ENCODE measurements at regions not wholly inside any gene's neighbourhood (a gene's known extent, or its start where the extent isn't known, plus 50 kb on each side); places are given as distances from the start of the nearest gene placed in this dataset.
"Not testable (repeated sequence)": the region's sequence is repeated elsewhere in the genome, so short reads cannot be mapped to it uniquely, and the experiment has no call there.

DNA sequence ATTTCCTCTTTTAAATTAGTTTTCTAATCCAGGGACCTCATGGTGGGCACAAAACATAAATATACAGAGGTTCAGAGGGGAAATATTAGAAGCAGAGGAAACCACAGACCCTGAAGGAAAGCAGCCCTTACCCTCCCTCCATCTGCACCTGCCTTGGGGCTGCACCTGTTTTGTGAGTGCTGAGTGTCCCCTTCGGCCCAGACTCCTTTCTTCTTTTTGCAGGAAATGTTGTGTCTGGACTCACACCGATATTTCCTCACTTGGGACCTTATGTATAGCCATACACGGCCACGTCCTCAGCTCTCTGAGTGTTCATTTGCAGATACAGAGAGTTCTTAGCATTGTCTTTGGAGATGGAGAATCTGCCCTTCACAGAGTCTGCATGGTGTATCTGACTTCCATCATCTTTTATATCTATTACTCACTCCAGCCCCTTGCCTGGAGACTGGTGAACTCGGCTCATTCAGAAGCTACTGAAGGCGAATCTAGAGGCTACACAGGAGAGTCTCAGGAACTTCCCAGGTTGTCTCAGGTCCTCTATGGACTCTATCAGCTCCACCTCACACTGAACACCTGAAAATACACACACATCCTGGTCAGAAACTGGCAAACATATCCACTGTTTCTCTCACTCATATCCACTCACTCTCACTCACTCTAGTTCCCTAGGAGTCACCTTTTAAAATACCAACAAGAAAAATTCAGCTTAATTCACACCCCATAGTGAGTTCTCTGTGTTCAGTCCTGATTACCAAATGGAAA is 829.7 kb downstream of the TMEM121 start:
- DNase-seq (ENCODE audit: low spot score), result peak; percentile 30

DNA sequence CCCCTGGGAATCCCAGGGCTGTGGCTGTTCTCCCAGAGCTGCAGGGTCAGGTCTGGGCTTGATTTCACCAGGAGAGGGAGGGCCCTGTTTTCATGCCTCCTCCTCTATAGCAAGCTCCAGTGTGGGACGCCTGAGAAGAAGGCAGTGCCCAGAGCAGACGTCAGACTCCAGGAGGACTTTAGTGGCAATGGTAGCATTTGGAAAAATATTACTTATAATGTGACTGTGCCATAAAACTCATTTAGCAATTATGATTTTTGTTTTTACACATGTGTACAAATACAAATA is 830.2 kb downstream of the TMEM121 start:
- not testable (repeated sequence) for DNase-seq (ENCODE audit: low spot score)

DNA sequence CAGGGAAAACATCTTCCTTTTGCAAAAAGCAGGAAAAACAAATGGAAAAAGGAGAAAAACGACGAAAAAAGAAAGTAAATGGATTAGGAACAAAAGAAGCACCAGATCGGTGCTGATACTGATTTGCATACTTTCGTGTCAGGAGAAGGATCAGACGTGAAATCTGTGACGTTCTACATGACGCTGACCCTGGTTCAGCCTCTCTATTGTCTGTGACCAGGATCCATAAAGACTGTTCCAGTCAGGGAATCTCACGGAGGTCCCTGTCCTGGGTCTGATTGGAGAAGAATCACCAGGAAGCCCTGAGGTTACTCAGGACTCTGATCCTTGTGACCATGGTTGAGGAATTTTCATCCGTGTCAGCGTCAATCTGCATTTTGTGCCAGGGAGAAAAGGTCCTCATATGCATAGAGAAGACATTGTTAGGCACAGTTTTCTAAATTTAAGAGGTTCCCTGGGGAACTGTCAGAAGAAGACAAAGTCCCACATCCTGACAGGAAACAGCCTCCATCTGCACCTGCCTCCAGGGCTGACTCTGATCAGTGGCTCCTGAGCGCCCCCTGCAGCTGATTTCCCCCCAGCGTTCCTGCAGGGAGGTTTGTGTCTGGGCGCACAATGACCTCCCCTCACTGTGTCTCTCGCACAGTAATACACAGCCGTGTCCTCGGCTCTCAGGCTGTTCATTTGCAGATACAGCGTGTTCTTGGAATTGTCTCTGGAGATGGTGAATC is 832.9 kb downstream of the TMEM121 start:
- DNase-seq (ENCODE audit: low spot score), result not testable (repeated sequence)

DNA sequence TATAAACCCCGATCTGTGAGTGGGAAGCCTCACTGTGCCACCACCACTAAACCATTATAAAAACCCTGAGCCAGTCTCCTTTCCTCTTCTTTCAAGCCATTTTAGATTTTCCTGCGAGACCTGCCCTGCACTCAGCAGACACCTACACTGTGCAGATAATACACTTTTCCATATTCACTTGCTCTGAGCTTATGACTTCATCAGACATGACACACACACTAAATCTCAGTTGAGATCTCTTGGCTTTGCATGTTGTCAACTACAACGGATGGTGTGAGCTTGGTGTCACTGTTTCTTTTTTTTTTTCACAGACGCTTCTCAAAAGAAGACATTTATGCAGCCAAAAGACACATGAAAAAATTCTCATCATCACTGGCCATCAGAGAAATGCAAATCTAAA is 839.0 kb downstream of the TMEM121 start:
- DNase-seq (ENCODE audit: low spot score), result not testable (repeated sequence)

DNA sequence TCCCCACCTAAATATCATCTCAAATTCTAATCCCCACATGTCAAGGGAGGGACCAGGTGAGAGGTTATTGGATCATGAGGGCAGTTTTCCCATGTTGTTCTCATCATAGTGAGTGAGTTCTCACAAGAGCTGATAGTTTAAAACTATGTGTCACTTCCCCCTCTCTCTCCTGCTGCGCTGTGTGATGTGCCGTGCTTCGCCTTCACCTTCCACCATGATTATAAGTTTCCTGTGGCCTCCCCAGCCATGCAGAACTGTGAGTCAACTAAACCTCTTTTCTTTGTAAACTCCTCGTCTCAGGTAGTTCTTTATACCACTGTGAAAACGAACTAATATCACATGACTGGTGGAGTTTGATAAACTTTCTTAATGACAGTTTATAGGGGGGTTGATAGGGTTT is 839.5 kb downstream of the TMEM121 start:
- DNase-seq (ENCODE audit: low spot score), result not testable (repeated sequence)

DNA sequence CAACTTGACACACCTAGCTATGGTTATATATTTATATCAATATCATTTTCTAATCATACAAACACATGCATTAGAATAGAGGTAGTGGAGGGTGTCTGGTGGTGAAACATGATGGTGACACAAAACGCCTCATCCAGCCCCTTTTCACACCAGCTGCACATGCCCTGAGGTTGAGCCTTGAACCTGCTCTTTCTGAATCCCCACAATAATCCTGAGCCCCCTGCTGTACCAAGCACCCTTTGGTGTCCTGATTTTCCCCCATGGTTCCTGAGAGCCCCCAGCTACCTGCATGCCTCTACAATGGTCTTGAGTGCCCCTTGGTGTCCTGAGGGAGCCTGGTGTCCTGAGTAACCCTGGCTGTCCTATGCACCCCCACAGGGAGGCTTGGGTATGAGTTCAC is 840.6 kb downstream of the TMEM121 start:
- DNase-seq (ENCODE audit: low spot score), result not testable (repeated sequence)

DNA sequence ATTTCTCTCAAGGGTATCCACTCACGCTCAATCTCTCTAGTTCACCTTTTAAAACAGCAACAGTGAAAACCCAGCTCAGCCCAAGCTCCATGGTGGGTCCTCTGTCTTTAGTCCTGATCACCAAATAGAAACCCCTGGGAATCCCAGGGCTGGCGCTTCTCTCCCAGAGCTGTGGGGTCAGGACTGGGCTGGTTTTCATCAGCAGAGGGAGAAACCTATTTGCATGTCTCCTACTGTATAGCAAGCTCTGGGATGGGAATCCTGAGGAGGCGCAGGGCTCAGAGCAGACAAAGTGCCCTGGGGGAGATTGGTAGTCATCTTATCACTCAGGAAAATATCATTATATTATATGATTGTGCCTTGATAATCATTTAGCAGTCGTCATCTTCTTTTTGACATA is 843.1 kb downstream of the TMEM121 start:
- not testable (repeated sequence) for DNase-seq (ENCODE audit: low spot score)

DNA sequence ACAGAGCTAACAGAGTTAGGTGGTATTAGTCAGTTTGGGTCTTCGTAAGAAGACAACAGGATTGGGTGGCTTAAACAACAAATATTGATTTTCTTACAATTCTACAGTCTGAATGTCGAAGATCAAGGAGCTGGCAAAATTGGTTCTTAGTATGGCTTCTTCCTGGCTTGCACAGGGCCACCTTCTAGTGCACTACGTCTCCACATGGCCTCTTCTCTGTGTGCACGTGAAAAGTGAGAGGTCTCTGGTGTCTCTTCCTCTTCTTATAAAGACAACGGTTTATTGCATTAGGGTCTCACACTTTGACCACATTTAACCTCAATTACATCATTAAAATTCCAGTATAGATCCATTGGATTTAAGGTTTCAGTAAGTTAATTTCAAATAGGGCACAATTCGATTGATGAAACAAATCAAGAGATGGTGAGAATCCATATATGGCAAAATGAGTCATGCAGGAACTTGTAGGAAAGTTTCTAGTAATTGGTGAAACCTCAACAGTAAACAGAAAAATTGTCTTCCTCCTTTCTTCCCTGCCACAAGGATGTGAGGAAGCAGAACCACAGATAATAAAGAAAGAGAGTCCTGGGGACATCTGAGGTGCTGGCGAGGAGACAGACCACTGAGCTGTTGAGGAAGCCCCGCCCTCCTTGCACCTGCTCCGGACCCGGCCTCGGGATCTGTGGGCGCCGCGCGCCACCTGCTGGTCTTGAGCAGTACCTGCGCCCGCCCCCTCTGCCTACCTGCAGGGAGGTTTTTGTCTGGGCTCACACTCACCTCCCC is 846.7 kb downstream of the TMEM121 start:
- peak; percentile 77 for DNase-seq (ENCODE audit: low spot score)

DNA sequence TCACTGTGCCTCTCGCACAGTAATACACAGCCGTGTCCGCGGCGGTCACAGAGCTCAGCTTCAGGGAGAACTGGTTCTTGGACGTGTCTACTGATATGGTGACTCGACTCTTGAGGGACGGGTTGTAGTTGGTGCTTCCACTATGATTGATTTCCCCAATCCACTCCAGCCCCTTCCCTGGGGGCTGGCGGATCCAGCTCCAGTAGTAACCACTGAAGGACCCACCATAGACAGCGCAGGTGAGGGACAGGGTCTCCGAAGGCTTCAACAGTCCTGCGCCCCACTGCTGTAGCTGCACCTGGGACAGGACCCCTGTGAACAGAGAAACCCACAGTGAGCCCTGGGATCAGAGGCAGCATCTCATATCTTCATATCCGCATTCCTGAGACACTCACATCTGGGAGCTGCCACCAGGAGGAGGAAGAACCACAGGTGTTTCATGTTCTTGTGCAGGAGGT is 847.3 kb downstream of the TMEM121 start:
- DNase-seq (ENCODE audit: low spot score), result not testable (repeated sequence)

DNA sequence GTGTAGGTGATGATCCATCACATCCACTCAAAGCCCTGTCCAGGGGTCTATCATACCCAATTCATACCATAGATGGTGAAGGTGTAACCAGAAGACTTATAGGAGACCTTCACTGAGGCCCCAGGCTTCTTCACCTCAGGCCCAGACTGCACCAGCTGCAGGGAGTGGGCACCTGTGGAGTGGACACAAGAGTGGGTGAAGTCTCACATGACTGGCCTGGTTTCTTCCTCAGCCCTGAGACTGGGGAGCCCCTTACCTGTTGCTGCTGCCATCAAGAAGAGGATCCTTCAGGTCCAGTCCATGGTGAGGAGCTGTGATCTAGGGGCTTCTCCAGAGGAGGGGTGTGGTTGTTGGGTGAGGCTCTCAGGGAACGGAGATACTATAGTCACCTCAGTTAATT is 851.0 kb downstream of the TMEM121 start:
- no peak for DNase-seq (ENCODE audit: low spot score)

DNA sequence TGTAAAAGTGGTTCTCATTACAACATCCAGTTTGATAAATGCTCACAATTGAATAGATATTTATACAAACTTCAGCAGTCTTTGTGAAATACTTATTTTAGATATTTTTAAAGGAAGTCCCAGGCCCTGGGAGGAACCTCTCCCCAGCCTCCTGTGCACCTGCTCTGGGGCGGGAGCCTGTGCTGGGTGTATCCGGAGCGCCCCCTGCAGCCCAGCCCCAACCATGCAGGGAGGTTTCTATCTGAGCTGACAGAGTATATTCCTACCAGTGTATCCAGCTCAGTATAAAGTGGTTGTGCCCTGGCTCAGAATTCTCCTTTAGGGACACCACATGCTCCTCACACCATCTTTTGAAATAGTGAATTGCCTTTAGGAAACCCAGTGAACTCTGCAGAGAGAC is 851.8 kb downstream of the TMEM121 start:
- peak; percentile 42 for DNase-seq (ENCODE audit: low spot score)

DNA sequence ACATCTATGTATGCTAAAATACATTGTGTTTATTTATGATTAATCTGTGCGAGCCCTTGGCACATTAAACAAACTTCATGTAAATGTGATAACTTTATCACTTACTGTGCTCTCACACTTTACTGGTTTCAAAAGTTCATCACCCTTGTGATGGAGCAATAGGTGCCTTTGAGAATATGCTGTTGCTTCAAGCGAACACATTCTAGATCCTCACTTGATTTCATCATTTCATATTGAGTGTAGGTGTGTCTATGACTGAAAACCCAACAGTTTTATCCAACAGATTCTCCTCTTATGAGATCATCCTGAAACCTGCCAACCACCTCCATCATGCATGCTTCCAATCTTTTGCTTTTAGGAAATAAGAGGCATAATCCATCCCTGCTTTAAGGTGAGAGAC is 854.4 kb downstream of the TMEM121 start:
- no peak for DNase-seq (ENCODE audit: low spot score)

DNA sequence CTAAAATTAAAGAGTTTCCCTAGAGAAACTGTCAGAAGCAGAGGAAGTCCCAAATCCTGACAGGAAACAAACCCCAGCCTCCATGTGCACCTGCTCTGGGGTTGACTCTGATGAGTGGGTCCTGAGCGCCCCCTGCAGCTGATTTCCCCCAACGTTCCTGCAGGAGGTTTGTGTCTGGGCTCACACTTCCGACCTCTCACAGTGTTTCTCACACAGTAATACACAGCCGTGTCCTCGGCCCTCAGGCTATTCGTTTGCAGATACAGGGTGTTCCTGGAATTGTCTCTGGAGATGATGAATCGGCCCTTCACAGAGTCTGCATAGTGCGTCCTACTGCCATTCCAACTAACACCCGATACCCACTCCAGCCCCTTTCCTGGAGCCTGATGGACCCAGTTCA is 862.8 kb downstream of the TMEM121 start:
- DNase-seq (ENCODE audit: low spot score), result not testable (repeated sequence)

DNA sequence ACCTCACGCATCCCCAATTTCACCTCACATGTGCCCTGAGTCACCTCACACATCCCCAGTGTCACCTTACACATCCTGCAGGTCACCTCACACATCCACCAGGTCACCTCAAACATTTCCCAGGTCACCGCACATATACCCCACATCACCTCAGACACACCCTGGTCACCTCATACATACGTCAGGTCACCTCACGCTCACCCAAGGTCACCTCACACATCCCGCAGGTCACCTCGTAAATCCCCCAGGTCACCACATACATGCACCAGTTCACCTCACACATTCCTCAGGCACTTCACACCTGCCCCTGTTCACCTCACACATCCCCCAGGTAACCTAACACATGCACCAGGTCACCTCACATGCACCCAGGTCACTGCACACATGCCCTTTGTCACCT is 864.0 kb downstream of the TMEM121 start:
- no peak for DNase-seq (ENCODE audit: low spot score)

DNA sequence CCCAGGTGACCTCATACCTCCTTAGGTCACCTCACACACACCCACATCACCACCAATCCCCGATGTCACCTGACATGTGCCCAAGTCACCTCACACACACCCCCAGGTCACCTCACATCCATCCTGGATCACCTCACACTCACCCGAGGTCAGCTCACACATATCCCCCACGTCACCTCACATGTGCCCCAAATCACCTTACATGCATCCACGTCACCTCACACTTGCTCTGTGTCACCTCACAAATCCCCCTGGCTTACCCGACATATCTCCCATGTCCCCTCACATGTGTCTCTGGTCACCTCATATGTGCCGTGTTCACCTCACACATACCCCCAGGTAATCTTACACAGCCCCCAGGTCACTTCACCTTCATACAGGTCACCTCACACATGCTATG is 864.6 kb downstream of the TMEM121 start:
- DNase-seq (ENCODE audit: low spot score), result no peak

DNA sequence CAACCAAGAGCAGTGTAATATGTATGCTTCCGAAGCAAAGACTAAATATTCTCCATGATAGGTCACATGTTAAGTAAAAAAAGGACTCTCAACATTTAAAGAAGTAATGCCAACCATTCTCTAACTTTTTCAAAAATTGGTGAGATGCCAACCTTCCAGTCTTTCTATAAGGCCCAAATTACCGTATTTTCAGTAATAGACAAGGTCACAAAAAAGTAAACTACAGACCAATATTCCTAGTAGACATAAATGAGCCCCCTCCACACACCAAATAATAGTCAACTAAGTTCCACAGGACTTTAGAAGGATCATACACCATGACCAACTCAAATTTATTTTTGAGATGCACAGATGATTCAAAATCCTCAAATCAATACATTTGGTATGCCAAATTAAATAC is 867.4 kb downstream of the TMEM121 start:
- DNase-seq (ENCODE audit: low spot score), result no peak

DNA sequence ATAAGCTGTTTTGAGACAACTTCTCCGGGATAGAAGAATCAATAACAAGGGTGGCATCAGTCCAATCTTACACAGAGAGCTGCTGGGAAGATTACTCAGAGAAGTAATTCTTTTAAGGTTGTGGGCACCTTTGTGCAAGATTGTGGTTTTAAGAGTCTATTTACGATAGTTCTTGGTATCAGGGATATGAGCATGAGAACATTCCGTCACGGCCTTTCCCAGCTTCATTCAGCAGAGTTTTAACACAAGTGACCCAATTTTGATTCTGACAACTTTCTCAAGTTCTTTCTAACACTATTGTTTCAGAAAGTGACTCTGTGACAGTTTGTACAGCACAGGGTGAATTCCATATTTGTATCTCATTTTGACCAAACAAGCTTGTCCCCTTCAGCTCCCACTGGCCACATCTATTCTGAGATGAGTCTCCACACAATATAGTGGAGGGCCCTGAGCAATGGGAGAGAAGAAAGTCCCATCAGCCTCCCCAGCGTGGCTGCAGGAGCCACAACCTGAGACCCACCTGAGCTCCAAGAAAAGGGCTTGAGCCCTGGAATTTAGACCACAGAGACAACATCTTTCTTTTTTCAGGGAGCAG is 869.2 kb downstream of the TMEM121 start:
- DNase-seq (ENCODE audit: low spot score), result no peak

DNA sequence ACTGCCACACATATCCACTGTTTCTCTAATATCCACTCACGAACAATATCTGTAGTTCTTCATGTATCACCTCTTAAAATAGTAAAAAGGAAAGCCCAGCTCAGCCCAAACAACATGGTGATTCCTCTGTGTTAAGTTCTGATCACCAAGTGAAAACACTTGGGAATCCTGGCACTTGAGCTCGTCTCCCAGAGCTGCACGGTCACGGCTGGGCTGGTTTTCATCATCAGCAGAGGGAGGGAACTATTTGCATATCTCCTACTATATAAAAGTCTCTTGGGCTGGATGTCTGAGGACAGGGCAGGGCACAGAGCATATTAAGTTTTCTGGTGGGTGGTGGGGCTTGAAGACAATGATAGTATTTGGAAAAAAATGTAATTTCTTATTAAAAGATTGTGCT is 870.6 kb downstream of the TMEM121 start:
- no peak for DNase-seq (ENCODE audit: low spot score)

DNA sequence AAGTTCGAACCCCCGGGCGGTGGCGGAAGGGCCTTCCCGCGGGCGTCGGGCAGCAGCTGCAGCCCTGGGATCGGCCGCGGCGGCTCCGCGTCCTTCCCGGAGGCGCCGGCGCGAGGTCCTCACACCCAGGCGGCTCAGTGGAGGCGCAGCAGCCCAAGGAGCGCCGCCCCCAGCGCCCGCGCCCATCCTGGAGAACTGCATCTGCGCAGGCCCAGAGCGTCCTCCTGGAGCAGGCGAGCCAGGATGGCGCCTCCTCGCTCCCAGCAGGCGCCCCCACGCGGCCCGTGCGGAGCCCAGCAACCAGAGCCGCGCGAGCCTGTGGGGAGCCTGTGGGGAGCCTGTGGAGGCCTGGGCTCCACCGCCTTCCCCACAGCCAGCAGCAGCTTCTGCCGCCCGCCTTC is 872.5 kb downstream of the TMEM121 start:
- not testable (repeated sequence) for DNase-seq (ENCODE audit: low spot score)

DNA sequence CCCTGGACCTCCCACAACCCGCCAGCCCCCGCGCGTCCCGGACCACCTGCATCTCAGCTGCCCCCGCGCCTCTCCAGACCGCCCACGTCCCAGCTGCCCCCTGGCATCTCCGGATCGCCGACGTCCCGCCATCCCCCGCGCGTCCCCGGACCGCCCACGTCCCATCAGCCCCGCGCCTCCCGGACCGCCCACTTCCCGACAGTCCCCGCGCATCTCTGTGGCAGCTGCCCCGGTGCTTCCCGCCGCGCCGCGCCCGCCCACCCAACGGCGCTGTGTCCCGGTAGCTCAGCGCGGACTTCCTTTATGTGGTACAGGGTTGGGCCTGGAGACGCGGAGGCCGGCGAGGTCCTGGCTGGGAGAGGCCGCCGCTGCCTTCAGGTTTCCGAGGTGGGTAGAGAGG is 874.9 kb downstream of the TMEM121 start:
- DNase-seq (ENCODE audit: low spot score), result not testable (repeated sequence)

DNA sequence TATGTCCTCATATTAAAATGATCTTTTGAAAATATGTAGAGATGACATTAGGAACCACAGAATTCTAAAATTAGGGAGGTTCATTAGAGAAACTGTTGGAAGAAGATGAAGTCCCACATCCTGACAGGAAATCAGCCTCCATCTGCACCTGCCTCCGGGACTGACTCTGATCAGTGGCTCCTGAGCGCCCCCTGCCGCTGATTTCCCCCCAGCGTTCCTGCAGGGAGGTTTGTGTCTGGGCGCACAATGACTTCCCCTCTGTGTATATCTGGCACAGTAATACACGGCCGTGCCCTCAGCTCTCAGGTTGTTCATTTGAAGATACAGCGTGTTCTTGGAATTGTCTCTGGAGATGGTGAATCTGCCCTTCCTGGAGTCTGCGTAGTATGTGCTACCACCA is 883.8 kb downstream of the TMEM121 start:
- peak; percentile 4 for DNase-seq (ENCODE audit: low spot score)

DNA sequence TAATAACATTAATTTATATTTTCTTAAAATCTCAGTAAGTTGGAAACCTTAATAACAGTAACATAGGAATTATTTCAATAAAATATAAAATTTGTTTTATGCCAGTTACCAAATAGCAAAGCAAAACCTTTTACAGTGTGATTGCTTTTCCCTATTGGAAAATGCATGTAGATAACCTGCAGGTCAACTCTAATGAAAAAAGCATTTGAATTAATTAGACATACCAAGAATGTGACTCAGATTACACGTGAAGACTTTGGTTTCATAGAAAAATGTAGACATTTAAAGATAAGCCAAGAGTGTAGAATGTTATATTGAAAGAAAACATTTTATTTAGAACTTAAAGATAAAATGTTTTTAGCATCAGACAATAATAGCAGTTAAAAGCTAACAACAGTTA is 888.1 kb downstream of the TMEM121 start:
- no peak for DNase-seq (ENCODE audit: low spot score)
